Gastroesophageal sphincter (tissue), 4 donors: ENCODE measurements at regions not wholly inside any gene's neighbourhood (a gene's known extent, or its start where the extent isn't known, plus 50 kb on each side); places are given as distances from the start of the nearest gene placed in this dataset.

Source experiments
- ATAC-seq: fragments of 150-250 bp; one replicate; pipeline ENCODE4 v1.9.1; 2016; ENCODE audit warnings: mild to moderate bottlenecking, moderate library complexity
- H3K27ac ChIP-seq, 4 donors: fragments of 200-600 bp; sonication (generic) in 3 of 4; 1 replicate in 3 of 4; 2 replicates in 1 of 4; pipeline ENCODE4 v1.5.1; 2016 to 2019
- H3K27me3 ChIP-seq: fragments of 200-600 bp; sonication (generic); one replicate; pipeline ENCODE4 v1.5.1; 2019
- H3K36me3 ChIP-seq, 2 donors: fragments of 200-600 bp; sonication (generic); one replicate each; pipeline ENCODE4 v1.5.1; 2019; ENCODE audit warnings: control low read depth in 1 of 2
- H3K4me1 ChIP-seq, 3 donors: fragments of 200-600 bp; sonication (generic); 1 replicate in 2 of 3; 2 replicates in 1 of 3; pipeline ENCODE4 v1.5.1; 2016 to 2019; ENCODE audit warnings: control low read depth in 2 of 3
- H3K4me3 ChIP-seq, 2 donors: fragments of 200-600 bp; sonication (generic); one replicate each; pipeline ENCODE4 v1.5.1; 2019; ENCODE audit warnings: mild to moderate bottlenecking in 1 of 2, moderate library complexity in 1 of 2
- H3K9me3 ChIP-seq, 3 donors: fragments of 200-600 bp; sonication (generic); one replicate each; pipeline ENCODE4 v1.5.1; 2017 to 2019; ENCODE audit warnings: control low read depth in 2 of 3
- CTCF ChIP-seq, 4 experiments: fragments of 200-600 bp in 2 of 4; fragments of 450-650 bp in 2 of 4; sonication (generic) in 1 of 4; IDR thresholded peaks; one replicate each; pipeline ENCODE4 v1.5.1; 2017 to 2019; ENCODE audit warnings: antibody characterized with exemption in 4 of 4, mild to moderate bottlenecking in 2 of 4, moderate library complexity in 2 of 4
- EP300 ChIP-seq: sonication (generic); formaldehyde crosslinking; IDR thresholded peaks from one replicate; pipeline ENCODE4 v1.6.1; 2017; ENCODE audit warnings: antibody characterized with exemption, mild to moderate bottlenecking
- POLR2A ChIP-seq, 2 donors: fragments of 450-650 bp; IDR thresholded peaks; one replicate each; pipeline ENCODE4 v1.6.1; 2017; ENCODE audit warnings: antibody characterized with exemption in 2 of 2, mild to moderate bottlenecking in 2 of 2, moderate library complexity in 1 of 2
- POLR2AphosphoS5 ChIP-seq: sonication (generic); formaldehyde crosslinking; IDR thresholded peaks from one replicate; pipeline ENCODE4 v1.6.1; 2017; ENCODE audit warnings: antibody characterized with exemption
- WGBS, 2 donors: methylation state at CpG; one replicate each; pipeline ENCODE4 v1.1.5; 2018; ENCODE audit warnings: low coverage in 1 of 2; 5-methylcytosine and 5-hydroxymethylcytosine counted together

- Histone ChIP-seq H3K9me3 (no peaks in the 10 kb centered on the region), H3K27ac (no peak overlapping the region), H3K4me3 (no peak overlapping the region), H3K27me3 (no peaks in the 10 kb centered on the region), H3K36me3 (no peaks in the 10 kb centered on the region), H3K4me1 (no peaks in the 10 kb centered on the region)
- no peak for TF ChIP-seq CTCF (IDR thresholded peaks at IDR 0.05)
- no peak for TF ChIP-seq POLR2A (IDR thresholded peaks at IDR 0.05)
- TF ChIP-seq EP300, result no peak
- no peak for TF ChIP-seq POLR2AphosphoS5
- WGBS, 2 donors, result 50 to 77% methylated on average over 2 of the region's 2 CpGs
- no peak for ATAC-seq
Observed at GRCh38 chr1:81335876-81336275, 464.9 kb upstream of the ADGRL2 start.

GRCh38 chr1:81330521-81330920 lies 470.2 kb upstream of the ADGRL2 start:
- no peaks in the 10 kb centered on the region for H3K27me3 ChIP-seq
- no peak for ATAC-seq
- WGBS, 2 donors, result 48 to 72% methylated on average over 2 of the region's 2 CpGs
- H3K36me3 ChIP-seq, result no peaks in the 10 kb centered on the region
- TF ChIP-seq POLR2A (IDR thresholded peaks at IDR 0.05), result no peak
- no peak for TF ChIP-seq CTCF (IDR thresholded peaks at IDR 0.05)
- no peaks in the 10 kb centered on the region for H3K9me3 ChIP-seq
- no peak overlapping the region for H3K27ac ChIP-seq
- H3K4me3 ChIP-seq, result no peak overlapping the region
- H3K4me1 ChIP-seq, result no peaks in the 10 kb centered on the region

GRCh38 chr1:81330111-81330510 lies 470.6 kb upstream of the ADGRL2 start:
- H3K27ac ChIP-seq, result no peak overlapping the region
- TF ChIP-seq POLR2A (IDR thresholded peaks at IDR 0.05), result no peak
- no peak for ATAC-seq
- H3K36me3 ChIP-seq, result no peaks in the 10 kb centered on the region
- no peaks in the 10 kb centered on the region for H3K4me1 ChIP-seq
- no peak overlapping the region for H3K4me3 ChIP-seq
- H3K27me3 ChIP-seq, result no peaks in the 10 kb centered on the region
- H3K9me3 ChIP-seq, result no peaks in the 10 kb centered on the region

GRCh38 chr1:81329041-81329440 lies 471.7 kb upstream of the ADGRL2 start:
- Histone ChIP-seq H3K4me3 (no peak overlapping the region), H3K9me3 (no peaks in the 10 kb centered on the region), H3K4me1 (no peaks in the 10 kb centered on the region), H3K36me3 (no peaks in the 10 kb centered on the region), H3K27me3 (no peaks in the 10 kb centered on the region), H3K27ac (no peak overlapping the region)
- TF ChIP-seq POLR2A (IDR thresholded peaks at IDR 0.05) (no peak), CTCF (IDR thresholded peaks at IDR 0.05) (no peak), POLR2AphosphoS5 (no peak), EP300 (no peak)
- ATAC-seq, result no peak
- 68 to 91% methylated on average over 2 of the region's 2 CpGs for whole genome bisulfite sequencing, 2 donors

- Histone ChIP-seq H3K9me3 (no peaks in the 10 kb centered on the region), H3K27me3 (no peaks in the 10 kb centered on the region), H3K4me3 (no peak overlapping the region), H3K4me1 (no peaks in the 10 kb centered on the region), H3K27ac (no peak overlapping the region), H3K36me3 (no peaks in the 10 kb centered on the region)
- ATAC-seq, result no peak
- 72 to 82% methylated on average over 5 of the region's 5 CpGs for WGBS, 2 donors
- TF ChIP-seq POLR2A (IDR thresholded peaks at IDR 0.05) (no peak), CTCF (IDR thresholded peaks at IDR 0.05) (no peak), POLR2AphosphoS5 (no peak)
Observed at GRCh38 chr1:81327743-81328142, 473.0 kb upstream of the ADGRL2 start.
